ENCODE measurements at regions not wholly inside any gene's neighbourhood (a gene's known extent, or its start where the extent isn't known, plus 50 kb on each side); places are given as distances from the start of the nearest gene placed in this dataset.

DNA sequence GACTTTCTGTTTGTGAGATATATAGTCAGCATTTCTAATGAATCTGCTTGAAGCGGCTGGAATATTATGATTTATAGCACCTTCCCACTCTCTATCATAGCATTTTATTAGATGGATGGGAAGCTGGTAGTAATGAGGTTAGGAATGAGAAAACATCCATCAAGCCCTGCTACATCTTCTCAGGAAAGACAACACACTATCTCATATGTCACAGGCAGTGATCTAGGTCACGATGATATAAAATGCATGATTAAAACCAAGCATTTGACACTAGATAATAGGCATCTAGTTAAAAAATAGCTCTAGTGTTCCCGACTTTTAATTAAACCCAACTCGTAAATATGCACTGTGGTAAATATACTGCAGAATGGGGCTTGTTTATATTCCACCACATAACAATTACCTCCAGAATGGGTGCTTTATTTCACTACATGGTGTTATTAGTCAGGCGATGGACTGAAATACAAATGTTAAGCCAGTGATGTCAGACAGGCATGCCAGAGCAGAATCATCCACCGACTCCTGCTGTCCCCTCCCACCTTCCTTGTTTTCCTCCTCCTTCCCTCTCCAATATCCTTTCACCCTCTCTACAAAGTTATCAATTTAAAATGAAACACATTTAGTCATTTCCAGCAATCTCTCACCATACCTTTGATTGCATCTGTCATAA is 286.8 kb downstream of the SPATA31D1 start:
- TF ChIP-seq TCF12 (IDR thresholded peaks at IDR 0.05; ENCODE audit: low read depth) (no peak), CREB1 (IDR thresholded peaks at IDR 0.05; ENCODE audit: low read depth) (no peak), RAD21 (IDR thresholded peaks at IDR 0.05; ENCODE audit: low read depth) (no peak), ZBTB7A (IDR thresholded peaks at IDR 0.05; ENCODE audit: low read depth) (no peak), USF1 (IDR thresholded peaks at IDR 0.05) (no peak)
- TF ChIP-seq, protein P1, sequence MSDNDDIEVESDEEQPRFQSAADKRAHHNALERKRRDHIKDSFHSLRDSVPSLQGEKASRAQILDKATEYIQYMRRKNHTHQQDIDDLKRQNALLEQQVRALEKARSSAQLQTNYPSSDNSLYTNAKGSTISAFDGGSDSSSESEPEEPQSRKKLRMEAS (IDR thresholded peaks at IDR 0.05), result no peak

DNA sequence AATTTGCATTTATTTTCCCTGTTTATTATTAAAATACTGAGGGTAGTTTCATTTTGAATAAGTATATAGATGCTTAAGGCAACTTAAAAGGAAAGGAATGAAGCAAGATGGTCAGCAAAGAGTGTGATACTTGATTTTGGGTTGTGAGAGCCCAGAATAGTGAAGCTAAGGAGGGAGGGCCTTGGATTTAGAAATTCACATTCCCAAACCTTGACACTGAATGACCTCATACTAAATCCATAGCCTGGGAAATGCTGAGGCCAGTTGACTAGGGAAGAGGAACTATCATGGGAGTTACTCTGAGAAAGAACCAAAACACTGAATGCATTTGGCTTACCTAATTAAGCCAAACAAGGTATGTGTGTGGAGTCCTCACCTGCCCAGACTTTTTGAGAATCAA is 292.5 kb downstream of the SPATA31D1 start:
- TF ChIP-seq USF1 (IDR thresholded peaks at IDR 0.05) (no peak), CEBPB (IDR thresholded peaks at IDR 0.05) (no peak), FOXM1 (IDR thresholded peaks at IDR 0.05; ENCODE audit: borderline replicate concordance, low read depth) (no peak), REST (IDR thresholded peaks at IDR 0.05; ENCODE audit: low read depth) (no peak), ZBTB7A (IDR thresholded peaks at IDR 0.05; ENCODE audit: low read depth) (no peak), YY1 (IDR thresholded peaks at IDR 0.05; ENCODE audit: low read depth) (no peak), TCF12 (IDR thresholded peaks at IDR 0.05; ENCODE audit: low read depth) (no peak), RAD21 (IDR thresholded peaks at IDR 0.05; ENCODE audit: low read depth) (no peak), TAF1 (IDR thresholded peaks at IDR 0.05; ENCODE audit: low read depth) (no peak), EGR1 (IDR thresholded peaks at IDR 0.05) (no peak), EP300 (IDR thresholded peaks at IDR 0.05; ENCODE audit: borderline replicate concordance) (no peak), TEAD4 (IDR thresholded peaks at IDR 0.05) (no peak), CREB1 (IDR thresholded peaks at IDR 0.05; ENCODE audit: low read depth) (no peak), NFIC (IDR thresholded peaks at IDR 0.05) (no peak)
- TF ChIP-seq, protein P1 (IDR thresholded peaks at IDR 0.05), result no peak

GRCh38 chr9:82284758-82285157 is 296.2 kb downstream of the SPATA31D1 start:
- TF ChIP-seq RAD21 (IDR thresholded peaks at IDR 0.05; ENCODE audit: low read depth), result no peak
- TF ChIP-seq TCF12 (IDR thresholded peaks at IDR 0.05; ENCODE audit: low read depth), result no peak

GRCh38 chr9:82295181-82295580 is 306.6 kb downstream of the SPATA31D1 start:
- TF ChIP-seq TCF12 (IDR thresholded peaks at IDR 0.05; ENCODE audit: low read depth) (no peak), TAF1 (IDR thresholded peaks at IDR 0.05; ENCODE audit: low read depth) (no peak), EP300 (IDR thresholded peaks at IDR 0.05; ENCODE audit: borderline replicate concordance) (no peak), TEAD4 (IDR thresholded peaks at IDR 0.05) (no peak), NFIC (IDR thresholded peaks at IDR 0.05) (no peak), CEBPB (IDR thresholded peaks at IDR 0.05) (no peak), ZBTB7A (IDR thresholded peaks at IDR 0.05; ENCODE audit: low read depth) (no peak), CREB1 (IDR thresholded peaks at IDR 0.05; ENCODE audit: low read depth) (no peak)

DNA sequence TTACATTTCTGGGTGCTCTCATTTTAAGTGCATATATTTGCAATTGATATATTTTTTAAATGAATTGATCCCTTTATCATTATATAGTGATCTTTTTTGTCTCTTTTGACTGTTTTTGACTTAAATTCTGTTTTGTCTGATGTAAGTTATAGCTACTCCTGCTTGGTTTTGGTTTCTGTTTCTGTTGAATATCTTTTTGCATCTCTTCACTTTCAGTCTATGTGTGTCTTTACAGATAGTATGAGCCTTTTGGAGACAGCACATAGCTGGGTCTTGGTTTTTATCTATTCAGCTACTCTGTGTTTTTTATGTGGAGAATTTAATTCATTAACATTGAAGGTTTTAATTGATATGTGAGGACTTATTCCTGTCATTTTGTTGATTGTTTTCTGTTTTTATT is 311.3 kb downstream of the SPATA31D1 start:
- TF ChIP-seq CEBPB (IDR thresholded peaks at IDR 0.05) (no peak), EP300 (IDR thresholded peaks at IDR 0.05; ENCODE audit: borderline replicate concordance) (no peak), CREB1 (IDR thresholded peaks at IDR 0.05; ENCODE audit: low read depth) (no peak), TCF12 (IDR thresholded peaks at IDR 0.05; ENCODE audit: low read depth) (no peak), NFIC (IDR thresholded peaks at IDR 0.05) (no peak), ZBTB7A (IDR thresholded peaks at IDR 0.05; ENCODE audit: low read depth) (no peak), REST (IDR thresholded peaks at IDR 0.05; ENCODE audit: low read depth) (no peak), EGR1 (IDR thresholded peaks at IDR 0.05) (no peak), YY1 (IDR thresholded peaks at IDR 0.05; ENCODE audit: low read depth) (no peak), USF1 (IDR thresholded peaks at IDR 0.05) (no peak)

Data from Ishikawa (cell line).